DMS114 treated with DMSO at 0.1 percent for 48 hours (cell line): ENCODE measurements at regions not wholly inside any gene's neighbourhood (a gene's known extent, or its start where the extent isn't known, plus 50 kb on each side); places are given as distances from the start of the nearest gene placed in this dataset.
"Not testable (repeated sequence)": the region's sequence is repeated elsewhere in the genome, so short reads cannot be mapped to it uniquely, and the experiment has no call there.

ENCODE experiments used
- DNase-seq: peaks from one replicate; lab custom pipeline; 2025; ENCODE audit not compliant: unreplicated experiment; lab: John Stamatoyannopoulos, UW

- no peak for DNase-seq
These were observed 177.5 kb downstream of the MTCL1 start for GRCh38 chr18:8882632-8883408.

- DNase-seq = no peak
These were observed 178.0 kb downstream of the MTCL1 start for GRCh38 chr18:8883409-8883668.

GRCh38 chr18:8887877-8888276, 182.5 kb downstream of the MTCL1 start:
- not testable (repeated sequence) for DNase-seq

GRCh38 chr18:8889489-8889888, 184.1 kb downstream of the MTCL1 start:
- no peak for DNase-seq

GRCh38 chr18:8890503-8890902, 185.1 kb downstream of the MTCL1 start:
- not testable (repeated sequence) for DNase-seq

- DNase-seq = no peak
These were observed 185.7 kb downstream of the MTCL1 start for GRCh38 chr18:8890957-8891464.

GRCh38 chr18:8893221-8893620, 187.9 kb downstream of the MTCL1 start:
- no peak for DNase-seq

- DNase-seq = no peak
These were observed 188.4 kb downstream of the MTCL1 start for GRCh38 chr18:8893628-8894231.

GRCh38 chr18:8894823-8895222, 189.5 kb downstream of the MTCL1 start:
- no peak for DNase-seq

GRCh38 chr18:8895341-8895740, 190.0 kb downstream of the MTCL1 start:
- no peak for DNase-seq

- DNase-seq = no peak
These were observed 190.7 kb downstream of the MTCL1 start for GRCh38 chr18:8895987-8896619.

- DNase-seq = no peak
These were observed 193.6 kb downstream of the MTCL1 start for GRCh38 chr18:8899000-8899399.

GRCh38 chr18:8900552-8900951, 195.2 kb downstream of the MTCL1 start:
- DNase-seq = no peak

GRCh38 chr18:8901019-8901418, 195.7 kb downstream of the MTCL1 start:
- no peak for DNase-seq

GRCh38 chr18:8904316-8904715, 198.2 kb upstream of the NDUFV2 start:
- no peak for DNase-seq

- no peak for DNase-seq
These were observed 193.5 kb upstream of the NDUFV2 start for GRCh38 chr18:8908792-8909510.

- no peak for DNase-seq
These were observed 192.2 kb upstream of the NDUFV2 start for GRCh38 chr18:8910186-8910822.

GRCh38 chr18:8910843-8911242, 191.7 kb upstream of the NDUFV2 start:
- no peak for DNase-seq

GRCh38 chr18:8911408-8912340, 190.8 kb upstream of the NDUFV2 start:
- DNase-seq = no peak
